ENCODE measurements at regions not wholly inside any gene's neighbourhood (a gene's known extent, or its start where the extent isn't known, plus 50 kb on each side); places are given as distances from the start of the nearest gene placed in this dataset.

- H3K9me3 ChIP-seq (ENCODE audit: insufficient read depth, low read length) = no peaks in the 10 kb centered on the region
- H3K9ac ChIP-seq (ENCODE audit: low read length) = no peak overlapping the region
- H3K27me3 ChIP-seq (ENCODE audit: low read length) = no peaks in the 10 kb centered on the region
- no peak overlapping the region for H3K4me2 ChIP-seq (ENCODE audit: low read depth, low read length, poor library complexity, severe bottlenecking)
- H3F3A ChIP-seq (ENCODE audit: insufficient read depth) = no peaks in the 10 kb centered on the region
- H3K27ac ChIP-seq (ENCODE audit: low read depth, low read length) = no peak overlapping the region
- H3K4me3 ChIP-seq (ENCODE audit: insufficient read depth, low read length, poor library complexity, severe bottlenecking) = no peak overlapping the region
- no peaks in the 10 kb centered on the region for H4K20me1 ChIP-seq (ENCODE audit: low read depth, low read length)
- no peaks in the 10 kb centered on the region for H3K36me3 ChIP-seq (ENCODE audit: low read length)
- no peaks in the 10 kb centered on the region for H3K9me2 ChIP-seq (replicated peaks; ENCODE audit: insufficient read depth, low read length)
- no peak overlapping the region for H2AFZ ChIP-seq (ENCODE audit: low read depth, low read length, severe bottlenecking)
- no peaks in the 10 kb centered on the region for H3K79me2 ChIP-seq (ENCODE audit: insufficient read depth, low read length)
- no peak for TF ChIP-seq CTCF (IDR thresholded peaks at IDR 0.05; ENCODE audit: insufficient read depth, low read length, poor library complexity, severe bottlenecking)
- no peak for TF ChIP-seq EZH2phosphoT487 (conservative IDR thresholded peaks at IDR 0.05; ENCODE audit: low read length)
Observed at GRCh38 chr17:79385962-79386563, 224.8 kb downstream of the RBFOX3 start.

- H3K9ac ChIP-seq (ENCODE audit: low read length) = no peak overlapping the region
- TF ChIP-seq CTCF (IDR thresholded peaks at IDR 0.05; ENCODE audit: insufficient read depth, low read length, poor library complexity, severe bottlenecking) = no peak
- no peak for TF ChIP-seq EZH2phosphoT487 (conservative IDR thresholded peaks at IDR 0.05; ENCODE audit: low read length)
- no peaks in the 10 kb centered on the region for H4K20me1 ChIP-seq (ENCODE audit: low read depth, low read length)
- H3K4me2 ChIP-seq (ENCODE audit: low read depth, low read length, poor library complexity, severe bottlenecking) = no peak overlapping the region
- H3K9me2 ChIP-seq (replicated peaks; ENCODE audit: insufficient read depth, low read length) = no peaks in the 10 kb centered on the region
- H3K9me3 ChIP-seq (ENCODE audit: insufficient read depth, low read length) = no peaks in the 10 kb centered on the region
- no peaks in the 10 kb centered on the region for H3K79me2 ChIP-seq (ENCODE audit: insufficient read depth, low read length)
- no peaks in the 10 kb centered on the region for H3K36me3 ChIP-seq (ENCODE audit: low read length)
- no peaks in the 10 kb centered on the region for H3K27me3 ChIP-seq (ENCODE audit: low read length)
- H3K27ac ChIP-seq (ENCODE audit: low read depth, low read length) = no peak overlapping the region
- no peak overlapping the region for H3K4me3 ChIP-seq (ENCODE audit: insufficient read depth, low read length, poor library complexity, severe bottlenecking)
- H2AFZ ChIP-seq (ENCODE audit: low read depth, low read length, severe bottlenecking) = no peak overlapping the region
- no peaks in the 10 kb centered on the region for H3F3A ChIP-seq (ENCODE audit: insufficient read depth)
Observed at GRCh38 chr17:79382313-79382712, 228.5 kb downstream of the RBFOX3 start.

GRCh38 chr17:79379700-79380445 lies 231.0 kb downstream of the RBFOX3 start:
- no peaks in the 10 kb centered on the region for H3K9me3 ChIP-seq (ENCODE audit: insufficient read depth, low read length)
- H3K9me2 ChIP-seq (replicated peaks; ENCODE audit: insufficient read depth, low read length) = no peaks in the 10 kb centered on the region
- no peaks in the 10 kb centered on the region for H3K36me3 ChIP-seq (ENCODE audit: low read length)
- H3K79me2 ChIP-seq (ENCODE audit: insufficient read depth, low read length) = no peaks in the 10 kb centered on the region
- H3K4me3 ChIP-seq (ENCODE audit: insufficient read depth, low read length, poor library complexity, severe bottlenecking) = no peak overlapping the region
- H3K9ac ChIP-seq (ENCODE audit: low read length) = no peak overlapping the region
- H3K27me3 ChIP-seq (ENCODE audit: low read length) = no peaks in the 10 kb centered on the region
- no peaks in the 10 kb centered on the region for H4K20me1 ChIP-seq (ENCODE audit: low read depth, low read length)
- H2AFZ ChIP-seq (ENCODE audit: low read depth, low read length, severe bottlenecking) = no peak overlapping the region
- H3F3A ChIP-seq (ENCODE audit: insufficient read depth) = no peaks in the 10 kb centered on the region
- H3K27ac ChIP-seq (ENCODE audit: low read depth, low read length) = no peak overlapping the region
- TF ChIP-seq CTCF (IDR thresholded peaks at IDR 0.05; ENCODE audit: insufficient read depth, low read length, poor library complexity, severe bottlenecking) (no peak), EZH2phosphoT487 (conservative IDR thresholded peaks at IDR 0.05; ENCODE audit: low read length) (no peak)
- no peak overlapping the region for H3K4me2 ChIP-seq (ENCODE audit: low read depth, low read length, poor library complexity, severe bottlenecking)

All from SU-DHL-6 (cell line).